HG02981 (cell line): ENCODE measurements at regions not wholly inside any gene's neighbourhood (a gene's known extent, or its start where the extent isn't known, plus 50 kb on each side); places are given as distances from the start of the nearest gene placed in this dataset.

Experiments
- ATAC-seq: cut with Tn5 transposase; IDR thresholded peaks from one replicate; pipeline ENCODE4 v1.9.1; 2021; ENCODE audit warnings: mild to moderate bottlenecking, moderate library complexity; ENCODE audit not compliant: unreplicated experiment

DNA sequence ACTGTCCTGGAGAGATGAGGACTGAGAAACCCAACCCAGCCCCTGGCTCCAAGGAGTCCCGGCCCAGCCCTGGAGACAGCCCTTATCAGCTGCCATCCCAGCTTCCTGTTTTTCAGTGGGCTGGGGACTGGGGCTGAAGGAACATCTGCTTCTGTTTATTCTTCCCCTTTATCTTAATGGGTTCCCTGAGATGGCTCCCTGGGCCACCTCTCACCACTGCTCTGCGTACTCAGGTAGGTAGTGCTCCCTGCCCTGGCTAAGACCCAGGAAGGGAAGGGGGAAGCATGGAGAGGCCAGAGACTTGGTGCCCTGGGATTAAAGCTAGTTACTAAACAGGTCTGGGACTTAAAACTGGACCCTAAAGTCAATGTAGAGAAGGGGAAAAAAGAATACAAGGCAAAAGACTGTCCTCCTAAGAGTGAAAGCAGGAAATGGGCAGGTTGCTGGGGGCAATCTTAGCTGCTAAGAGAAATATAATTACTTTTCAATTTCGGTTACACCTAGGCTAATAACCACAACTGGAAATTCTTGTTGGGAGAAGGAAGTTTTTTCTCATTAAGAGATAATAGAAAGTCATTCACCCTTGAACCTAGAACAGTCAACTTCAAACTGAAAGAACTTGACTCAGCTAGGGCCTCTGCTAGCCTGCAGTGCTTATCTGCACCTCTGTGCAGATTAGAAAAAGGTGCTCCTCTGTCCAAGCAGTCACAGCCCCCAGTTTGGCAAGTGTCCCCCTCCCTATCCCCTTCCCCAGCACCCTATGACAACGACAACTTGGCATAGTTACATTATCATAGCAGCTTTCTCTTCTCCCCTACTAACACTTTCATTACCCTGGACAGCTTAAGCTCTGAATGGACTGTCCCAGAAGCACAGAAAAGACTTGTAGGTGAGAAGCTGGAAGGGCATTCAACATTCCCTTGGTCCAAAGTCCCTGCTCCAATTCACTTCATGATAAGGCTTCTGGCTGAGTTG, 65.6 kb upstream of the KDM7A start:
- peak; percentile 76 for ATAC-seq

DNA sequence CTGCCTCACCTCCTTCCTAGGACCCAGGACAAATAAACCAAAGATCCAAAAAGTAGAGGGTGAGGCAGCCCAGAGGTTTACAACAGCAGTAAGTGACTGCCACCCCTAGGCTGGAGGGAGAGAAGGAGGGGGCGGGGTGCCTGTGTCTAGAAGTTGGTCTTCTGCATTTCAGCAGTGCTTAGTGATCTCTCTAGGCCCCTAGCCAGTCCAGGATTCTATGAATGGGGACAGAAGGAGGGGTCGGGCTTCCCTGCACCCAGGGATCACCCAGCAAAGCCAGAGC, 62.8 kb upstream of the KDM7A start:
- ATAC-seq, result no peak

DNA sequence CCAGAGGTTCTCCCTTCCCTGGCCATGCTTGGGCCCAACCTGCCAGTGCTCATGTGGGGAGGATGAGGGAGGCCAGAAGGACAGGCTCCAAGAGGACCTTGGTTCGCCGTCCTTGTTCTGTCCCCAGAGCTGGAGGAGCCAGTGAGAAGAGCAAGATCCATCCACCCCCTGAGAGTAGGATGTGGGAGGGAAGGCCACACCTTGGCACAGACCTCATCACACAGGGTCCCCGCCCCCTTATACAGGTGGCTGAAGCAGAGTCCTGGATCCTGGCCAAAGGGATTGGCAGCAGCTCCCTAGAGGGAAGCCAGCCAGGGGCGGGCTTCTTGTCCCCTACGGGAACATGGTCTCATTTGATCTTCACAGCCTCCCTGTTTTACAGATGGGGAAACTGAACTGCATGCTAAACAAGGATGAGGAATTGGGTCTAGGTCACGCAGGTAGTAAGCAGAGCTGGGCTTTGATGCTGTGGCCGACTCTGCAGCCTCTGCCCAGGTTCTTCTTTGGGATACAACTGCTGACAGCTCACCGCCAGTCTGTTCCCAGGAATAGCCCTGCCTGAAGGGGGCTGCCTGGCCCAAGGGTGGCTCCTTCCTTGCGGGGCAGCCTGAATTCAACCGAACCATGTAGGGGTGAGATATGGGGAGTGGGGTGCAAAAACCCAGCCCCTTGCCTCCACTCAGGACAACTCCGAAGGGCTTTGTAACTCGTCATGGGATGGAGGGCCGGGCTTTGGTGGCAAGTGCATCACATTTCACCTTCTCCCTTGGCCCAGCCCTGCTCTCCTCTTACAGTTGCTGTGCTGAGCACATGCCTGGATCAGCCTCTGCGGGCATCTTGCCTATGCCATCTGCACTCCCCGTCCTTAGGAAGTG, 62.2 kb upstream of the KDM7A start:
- ATAC-seq, result no peak

DNA sequence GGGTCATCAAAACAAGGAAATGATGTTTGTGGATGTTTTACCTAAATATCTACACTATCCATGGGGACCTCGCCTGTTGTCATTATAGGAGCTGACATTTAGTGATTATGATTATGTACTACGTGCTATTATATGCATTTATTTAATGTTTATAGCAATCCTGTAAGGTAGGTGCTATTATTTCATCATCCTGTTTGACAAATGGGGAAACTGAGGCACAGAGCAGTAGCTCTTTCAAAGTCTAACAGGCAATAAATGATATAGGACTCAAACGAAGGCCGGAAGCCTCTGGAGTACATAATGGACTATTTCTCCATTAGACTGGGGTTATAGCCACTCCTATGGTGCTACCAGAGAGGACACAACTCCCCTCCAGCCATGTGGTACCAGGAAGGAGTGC, 60.6 kb upstream of the KDM7A start:
- no peak for ATAC-seq

DNA sequence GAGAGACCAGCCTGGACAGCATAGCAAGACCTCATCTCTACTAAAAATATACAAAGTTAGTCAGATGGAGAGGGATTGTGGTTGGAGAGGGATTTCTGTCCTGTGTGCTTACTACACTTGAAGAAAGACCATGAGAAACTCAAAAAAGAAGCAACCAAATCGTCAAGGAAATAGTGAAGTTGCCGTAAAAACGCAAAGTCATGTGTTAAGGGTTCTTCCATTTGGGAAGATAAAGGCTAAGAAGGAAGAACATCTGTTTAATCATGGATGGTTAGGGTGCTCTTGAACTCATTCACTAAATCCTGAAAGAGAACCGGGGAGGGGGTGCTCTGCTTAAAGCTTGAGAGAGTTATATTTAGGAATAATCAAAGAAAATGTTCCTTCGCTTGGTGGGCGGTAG, 59.8 kb upstream of the KDM7A start:
- ATAC-seq, result no peak

DNA sequence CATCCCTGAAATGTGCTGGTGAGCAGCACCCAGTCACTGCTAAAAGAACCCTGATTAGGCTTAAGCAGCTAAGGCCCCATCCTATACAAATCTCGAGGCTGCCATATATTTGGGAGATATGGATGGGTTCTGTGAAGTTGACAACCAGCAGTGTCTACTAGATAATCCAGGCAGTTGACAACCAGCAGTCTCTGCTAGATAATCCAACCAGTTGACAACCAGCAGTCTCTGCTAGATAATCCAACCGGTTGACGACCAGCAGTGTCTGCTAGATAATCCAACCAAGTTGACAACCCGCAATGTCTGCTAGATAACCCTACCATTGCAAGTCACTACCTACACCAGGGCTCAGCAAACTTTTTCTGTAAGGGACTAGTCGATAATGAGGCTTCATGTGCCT, 58.3 kb upstream of the KDM7A start:
- ATAC-seq, result no peak

DNA sequence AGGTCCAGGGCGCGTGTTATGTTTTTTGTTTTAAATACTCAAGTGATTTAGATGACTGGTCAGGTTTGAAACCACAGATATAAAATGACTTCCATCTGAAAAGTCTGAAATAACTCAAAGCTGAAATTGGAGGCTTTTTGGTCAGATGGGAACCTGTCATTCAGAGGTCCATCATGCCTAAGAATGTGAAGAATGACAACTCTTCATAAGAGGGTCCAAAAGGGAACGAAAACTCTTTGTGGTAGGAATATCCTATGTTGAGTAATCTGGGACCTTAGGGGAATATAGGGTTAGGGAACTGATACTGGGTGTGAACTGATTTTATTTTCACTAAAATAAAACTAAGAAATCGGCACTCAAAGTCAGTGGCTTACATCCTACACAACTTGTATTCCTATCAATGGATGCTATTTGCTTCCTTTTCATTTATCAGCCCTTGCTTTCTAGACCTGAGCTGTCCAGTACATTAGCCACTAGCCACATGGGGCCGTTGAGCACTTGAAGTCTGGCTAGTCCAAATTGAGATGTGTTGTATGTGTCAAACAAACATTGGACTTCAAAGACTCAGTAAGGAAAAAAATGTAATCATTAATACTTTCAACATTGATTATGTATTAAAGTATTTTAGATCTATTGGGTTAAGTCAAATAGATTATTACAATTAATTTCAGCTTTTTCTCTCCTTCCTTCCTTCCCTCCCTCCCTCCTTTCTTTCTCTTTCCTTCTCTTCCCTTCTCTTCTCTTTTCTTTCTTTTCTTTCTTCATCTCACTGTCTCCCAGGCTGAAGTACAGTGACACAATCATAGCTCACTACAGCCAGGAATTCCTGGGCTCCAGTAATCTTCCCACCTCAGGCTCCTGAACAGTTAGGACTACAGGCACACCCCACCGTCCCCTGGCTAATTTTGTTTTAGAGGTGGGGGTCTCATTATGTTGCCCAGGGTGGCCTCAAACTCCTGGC, 56.5 kb upstream of the KDM7A start:
- peak; percentile 54 for ATAC-seq

DNA sequence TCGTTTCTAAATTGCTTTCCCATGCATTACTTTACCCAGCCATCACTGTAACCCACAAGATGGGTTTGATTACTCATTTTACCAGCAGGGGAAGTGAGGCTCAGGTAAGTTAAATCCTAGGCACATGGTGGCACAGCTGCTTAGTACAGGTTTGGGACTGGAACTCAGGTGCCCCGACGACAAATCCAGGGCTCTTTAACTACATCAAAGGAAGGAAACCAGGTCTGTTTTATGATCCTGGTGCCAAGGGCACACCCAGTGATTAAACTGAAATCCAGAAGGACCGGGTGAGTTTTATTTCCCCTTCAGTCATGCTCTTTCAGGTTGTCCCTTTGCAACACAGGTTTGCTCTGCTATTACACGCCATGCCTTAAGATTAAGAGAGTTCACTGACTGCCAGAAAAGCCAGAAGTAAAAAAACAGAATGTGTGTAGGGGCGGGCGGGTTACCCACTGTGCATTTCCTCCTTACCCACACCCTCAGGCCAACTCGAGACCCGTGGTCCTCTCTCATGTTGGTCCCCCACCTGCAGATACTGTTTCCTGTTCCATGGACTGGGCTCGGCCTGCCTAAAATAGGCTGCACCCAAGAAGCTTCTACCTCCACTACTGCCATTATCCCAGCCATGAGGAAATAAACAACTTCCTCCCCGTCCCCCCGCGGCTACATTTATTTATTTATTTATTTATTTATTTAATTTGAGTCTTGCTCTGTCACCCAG, 55.1 kb upstream of the KDM7A start:
- ATAC-seq, result no peak

DNA sequence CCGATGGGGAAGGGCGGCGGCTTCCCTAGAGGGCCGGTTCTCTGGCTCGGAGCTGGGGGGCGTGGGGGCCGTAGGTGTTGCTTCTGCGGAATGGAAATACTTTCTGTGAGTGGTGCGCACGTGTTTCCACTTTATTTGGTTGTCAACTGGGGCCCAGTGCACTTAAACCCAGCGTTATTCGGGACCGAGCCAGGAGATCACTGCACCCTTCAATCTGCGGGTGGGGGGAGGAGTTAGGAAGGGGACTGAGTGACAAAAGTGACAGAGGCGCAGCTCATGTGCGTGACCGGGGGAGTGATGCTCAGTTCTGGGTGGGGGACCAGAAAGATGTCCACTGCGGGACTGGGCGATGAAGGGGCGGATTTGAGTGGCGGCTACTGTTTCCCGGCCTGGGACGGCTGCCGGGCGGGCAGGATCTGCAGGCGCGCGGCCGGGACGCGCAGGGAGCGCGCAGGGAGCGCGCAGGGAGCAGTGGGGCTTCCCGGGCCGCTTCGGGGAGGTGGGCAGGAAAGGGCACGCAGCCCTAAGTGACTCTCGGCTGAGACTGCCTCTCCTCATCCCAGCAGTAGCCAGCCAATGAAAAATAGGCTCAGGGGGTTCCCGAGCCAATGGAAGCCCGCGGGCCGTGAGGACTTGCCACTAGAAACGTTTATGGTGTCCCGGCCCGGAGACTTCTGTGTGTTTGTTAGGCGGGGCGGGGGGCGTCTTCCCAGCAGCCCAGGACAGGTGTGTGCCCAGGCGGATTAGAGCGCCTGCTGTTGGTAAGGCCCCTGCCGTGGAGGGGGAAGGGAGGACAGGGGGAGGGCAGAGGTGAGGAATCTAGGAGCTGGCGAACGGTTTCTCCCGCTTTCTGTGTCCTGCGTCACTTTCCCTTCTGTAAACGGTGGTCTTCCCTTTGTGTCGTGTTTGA, 54.3 kb upstream of the KDM7A start:
- ATAC-seq, result no peak

DNA sequence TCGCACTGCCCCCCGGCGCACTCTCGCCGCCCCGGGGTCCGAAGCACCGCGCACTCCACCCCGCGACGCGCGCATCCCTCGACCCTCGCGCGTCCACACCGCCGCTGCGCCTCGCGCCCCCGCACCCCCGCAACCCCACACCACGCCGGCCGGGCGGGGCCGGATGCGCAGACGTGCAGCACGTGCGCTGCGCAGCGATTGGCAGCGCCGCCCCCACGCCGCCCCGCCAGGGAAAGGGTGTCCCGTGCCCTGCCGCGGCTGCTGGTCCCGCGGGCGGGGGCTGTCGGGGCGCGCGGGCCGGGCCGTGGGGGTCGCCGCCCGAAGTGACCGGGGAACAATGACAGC, 53.7 kb upstream of the KDM7A start:
- no peak for ATAC-seq

DNA sequence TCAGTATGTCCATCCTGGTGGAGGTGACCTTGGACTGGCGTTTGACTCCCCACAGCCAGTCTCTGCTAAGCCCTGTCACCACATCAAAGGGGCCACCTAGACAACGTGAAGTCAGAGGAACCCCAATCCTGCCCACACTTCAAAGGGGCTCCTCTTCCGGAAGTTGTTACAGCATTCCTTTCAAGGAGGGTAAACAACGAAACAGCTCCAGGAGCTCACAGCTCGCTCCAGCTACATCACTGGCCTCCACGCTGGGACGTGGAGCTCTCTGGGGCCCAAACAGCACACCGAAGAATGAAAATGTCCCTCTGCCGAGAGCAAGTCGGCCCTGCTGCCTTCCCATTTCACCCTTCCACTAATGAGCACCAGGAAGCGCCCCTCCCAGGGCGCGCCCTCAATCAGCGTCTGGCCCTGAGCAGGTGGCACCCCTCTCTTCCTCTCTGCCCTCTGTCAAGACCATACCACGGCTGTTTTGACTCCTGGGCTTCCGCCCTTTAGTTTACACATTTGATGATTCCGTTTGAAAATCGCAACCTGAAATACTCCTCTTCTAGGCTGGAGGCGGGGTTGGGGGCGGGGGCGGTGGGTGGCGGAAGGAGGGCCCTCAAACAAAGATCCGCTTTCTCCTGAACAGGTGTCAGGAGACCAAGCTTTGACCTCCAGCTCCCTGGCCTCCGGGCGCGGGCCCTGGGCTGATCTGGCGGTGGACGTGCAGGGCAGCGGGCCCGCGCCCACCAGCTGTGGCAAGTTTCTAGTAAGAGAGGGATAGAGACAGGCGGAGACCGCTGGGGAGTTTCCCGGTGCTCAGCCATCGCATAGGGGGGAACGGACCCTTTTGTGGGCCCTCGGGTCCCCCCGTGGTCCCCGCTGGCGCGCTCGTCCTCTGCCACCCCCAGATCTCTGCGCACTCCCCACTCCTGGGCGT, 53.1 kb upstream of the KDM7A start:
- no peak for ATAC-seq

DNA sequence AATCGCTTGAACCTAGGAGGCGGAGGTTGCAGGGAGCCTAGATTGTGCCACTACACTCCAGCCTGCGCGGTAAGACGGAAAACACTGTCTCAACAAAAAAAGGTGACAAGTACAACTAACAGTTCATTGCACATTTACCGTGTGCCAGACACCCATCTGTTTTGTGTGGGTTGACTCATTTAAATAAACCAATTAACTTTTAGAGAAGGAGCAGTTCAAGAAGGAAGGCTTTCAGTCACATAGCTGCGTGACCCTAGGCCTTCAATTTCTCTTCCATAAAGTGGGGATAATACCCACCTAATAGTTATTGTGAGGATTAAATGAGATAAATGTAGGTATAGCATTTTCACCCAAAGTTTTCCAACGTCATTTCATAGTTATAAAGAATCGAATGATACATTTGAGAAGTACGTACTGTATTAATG, 52.3 kb upstream of the KDM7A start:
- ATAC-seq, result no peak
